ENCODE measurements at regions not wholly inside any gene's neighbourhood (a gene's known extent, or its start where the extent isn't known, plus 50 kb on each side); places are given as distances from the start of the nearest gene placed in this dataset.

DNA sequence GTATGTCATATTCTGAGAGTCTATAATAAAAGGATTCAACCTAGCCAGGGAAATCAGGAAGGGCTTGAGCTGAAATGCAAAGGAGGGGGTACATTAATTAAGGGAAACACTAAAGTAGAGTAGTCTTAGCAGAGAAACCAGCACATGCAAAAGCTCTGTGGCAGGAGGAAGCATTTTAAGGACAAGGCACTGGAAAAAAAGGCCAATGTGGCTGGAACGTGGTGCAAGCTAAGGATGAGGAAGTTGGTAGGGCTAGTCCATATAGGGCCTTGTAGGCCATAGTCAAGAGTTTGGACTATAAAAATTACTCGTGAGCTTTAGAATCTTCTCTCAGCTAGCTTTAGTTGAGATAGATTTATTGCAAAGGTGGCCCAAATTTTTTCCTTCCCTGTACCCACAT is 75.2 kb upstream of the TOP1 start:
- TF ChIP-seq, protein P1, sequence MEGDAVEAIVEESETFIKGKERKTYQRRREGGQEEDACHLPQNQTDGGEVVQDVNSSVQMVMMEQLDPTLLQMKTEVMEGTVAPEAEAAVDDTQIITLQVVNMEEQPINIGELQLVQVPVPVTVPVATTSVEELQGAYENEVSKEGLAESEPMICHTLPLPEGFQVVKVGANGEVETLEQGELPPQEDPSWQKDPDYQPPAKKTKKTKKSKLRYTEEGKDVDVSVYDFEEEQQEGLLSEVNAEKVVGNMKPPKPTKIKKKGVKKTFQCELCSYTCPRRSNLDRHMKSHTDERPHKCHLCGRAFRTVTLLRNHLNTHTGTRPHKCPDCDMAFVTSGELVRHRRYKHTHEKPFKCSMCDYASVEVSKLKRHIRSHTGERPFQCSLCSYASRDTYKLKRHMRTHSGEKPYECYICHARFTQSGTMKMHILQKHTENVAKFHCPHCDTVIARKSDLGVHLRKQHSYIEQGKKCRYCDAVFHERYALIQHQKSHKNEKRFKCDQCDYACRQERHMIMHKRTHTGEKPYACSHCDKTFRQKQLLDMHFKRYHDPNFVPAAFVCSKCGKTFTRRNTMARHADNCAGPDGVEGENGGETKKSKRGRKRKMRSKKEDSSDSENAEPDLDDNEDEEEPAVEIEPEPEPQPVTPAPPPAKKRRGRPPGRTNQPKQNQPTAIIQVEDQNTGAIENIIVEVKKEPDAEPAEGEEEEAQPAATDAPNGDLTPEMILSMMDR (IDR thresholded peaks at IDR 0.05), result no peak
- no peak for TF ChIP-seq POLR2A (IDR thresholded peaks at IDR 0.05)
